ENCODE measurements at regions not wholly inside any gene's neighbourhood (a gene's known extent, or its start where the extent isn't known, plus 50 kb on each side); places are given as distances from the start of the nearest gene placed in this dataset.

- intact Hi-C loops (cut with micrococcal nuclease; ENCODE audit: unreplicated experiment), result no loop called here
- no peaks in the 10 kb centered on the region for H3K4me1 ChIP-seq (replicated peaks; ENCODE audit: insufficient read depth)
- H3K9me3 ChIP-seq (ENCODE audit: insufficient read depth, low read depth), result no peaks in the 10 kb centered on the region
- no peaks in the 10 kb centered on the region for H3K36me3 ChIP-seq (ENCODE audit: low read depth)
- no TSS peak for BruUV-seq (replicated peaks)
- H4K20me1 ChIP-seq (ENCODE audit: insufficient read depth), result no peaks in the 10 kb centered on the region
- no peaks in the 10 kb centered on the region for H3K79me2 ChIP-seq (ENCODE audit: low read depth)
- ChIA-PET POLR2A (ENCODE audit: unreplicated experiment) (interaction anchor here (0.7 kb wide), 1 partner anchor 44 kb away, joined by 3 read pairs; no protein-coding TSS in a partner anchor), CTCF (no interaction called here)
- no peaks in the 10 kb centered on the region for H3K27me3 ChIP-seq (ENCODE audit: insufficient read depth, low read depth)
- no peak overlapping the region for H3K4me2 ChIP-seq
- H3F3A ChIP-seq (ENCODE audit: insufficient read depth, low read depth), result no peaks in the 10 kb centered on the region
- H3K27ac ChIP-seq, result no peak overlapping the region
- no peak for DNase-seq
- H3K9me2 ChIP-seq (ENCODE audit: insufficient read depth), result no peaks in the 10 kb centered on the region
- TF ChIP-seq CTCF (conservative IDR thresholded peaks at IDR 0.05), result no peak
- no peak for TF ChIP-seq EZH2 (IDR thresholded peaks at IDR 0.05; ENCODE audit: low read depth)
- H2AFZ ChIP-seq, result no peak overlapping the region
- no peak overlapping the region for H3K4me3 ChIP-seq
These were observed 1050.0 kb upstream of the GHITM start for GRCh38 chr10:83089335-83089734.

- no peaks in the 10 kb centered on the region for H3K4me1 ChIP-seq (replicated peaks; ENCODE audit: insufficient read depth)
- H3K4me3 ChIP-seq, result no peak overlapping the region
- no peaks in the 10 kb centered on the region for H3K36me3 ChIP-seq (ENCODE audit: low read depth)
- no peaks in the 10 kb centered on the region for H3F3A ChIP-seq (ENCODE audit: insufficient read depth, low read depth)
- H3K79me2 ChIP-seq (ENCODE audit: low read depth), result no peaks in the 10 kb centered on the region
- CTCF ChIA-PET, result no interaction called here
- no peaks in the 10 kb centered on the region for H3K9me3 ChIP-seq (ENCODE audit: insufficient read depth, low read depth)
- H3K27me3 ChIP-seq (ENCODE audit: insufficient read depth, low read depth), result no peaks in the 10 kb centered on the region
- no peaks in the 10 kb centered on the region for H3K9me2 ChIP-seq (ENCODE audit: insufficient read depth)
- H3K27ac ChIP-seq, result no peak overlapping the region
- no TSS peak for BruUV-seq (replicated peaks)
- intact Hi-C loops (cut with micrococcal nuclease; ENCODE audit: unreplicated experiment), result no loop called here
- TF ChIP-seq EZH2 (IDR thresholded peaks at IDR 0.05; ENCODE audit: low read depth) (no peak), CTCF (conservative IDR thresholded peaks at IDR 0.05) (no peak)
- H2AFZ ChIP-seq, result no peak overlapping the region
- DNase-seq, result no peak
- H4K20me1 ChIP-seq (ENCODE audit: insufficient read depth), result no peaks in the 10 kb centered on the region
- POLR2A ChIA-PET (ENCODE audit: unreplicated experiment), result no interaction called here
- H3K4me2 ChIP-seq, result no peak overlapping the region
These were observed 1034.7 kb upstream of the GHITM start for GRCh38 chr10:83104616-83105015.

- no peaks in the 10 kb centered on the region for H4K20me1 ChIP-seq (ENCODE audit: insufficient read depth)
- H3K79me2 ChIP-seq (ENCODE audit: low read depth), result no peaks in the 10 kb centered on the region
- DNase-seq, result no peak
- no peaks in the 10 kb centered on the region for H3K4me1 ChIP-seq (replicated peaks; ENCODE audit: insufficient read depth)
- no peaks in the 10 kb centered on the region for H3K9me2 ChIP-seq (ENCODE audit: insufficient read depth)
- H3K27ac ChIP-seq, result no peak overlapping the region
- no peaks in the 10 kb centered on the region for H3K36me3 ChIP-seq (ENCODE audit: low read depth)
- no TSS peak for BruUV-seq (replicated peaks)
- H3K4me3 ChIP-seq, result no peak overlapping the region
- H3K9me3 ChIP-seq (ENCODE audit: insufficient read depth, low read depth), result no peaks in the 10 kb centered on the region
- H3K4me2 ChIP-seq, result no peak overlapping the region
- TF ChIP-seq EZH2 (IDR thresholded peaks at IDR 0.05; ENCODE audit: low read depth), result no peak
- no peak for TF ChIP-seq CTCF (conservative IDR thresholded peaks at IDR 0.05)
- intact Hi-C loops (cut with micrococcal nuclease; ENCODE audit: unreplicated experiment), result no loop called here
- no peak overlapping the region for H2AFZ ChIP-seq
- ChIA-PET POLR2A (ENCODE audit: unreplicated experiment) (no interaction called here), CTCF (no interaction called here)
- H3F3A ChIP-seq (ENCODE audit: insufficient read depth, low read depth), result no peaks in the 10 kb centered on the region
- no peaks in the 10 kb centered on the region for H3K27me3 ChIP-seq (ENCODE audit: insufficient read depth, low read depth)
These were observed 1030.6 kb upstream of the GHITM start for GRCh38 chr10:83108565-83109333.
